ENCODE measurements at regions not wholly inside any gene's neighbourhood (a gene's known extent, or its start where the extent isn't known, plus 50 kb on each side); places are given as distances from the start of the nearest gene placed in this dataset.

DNA sequence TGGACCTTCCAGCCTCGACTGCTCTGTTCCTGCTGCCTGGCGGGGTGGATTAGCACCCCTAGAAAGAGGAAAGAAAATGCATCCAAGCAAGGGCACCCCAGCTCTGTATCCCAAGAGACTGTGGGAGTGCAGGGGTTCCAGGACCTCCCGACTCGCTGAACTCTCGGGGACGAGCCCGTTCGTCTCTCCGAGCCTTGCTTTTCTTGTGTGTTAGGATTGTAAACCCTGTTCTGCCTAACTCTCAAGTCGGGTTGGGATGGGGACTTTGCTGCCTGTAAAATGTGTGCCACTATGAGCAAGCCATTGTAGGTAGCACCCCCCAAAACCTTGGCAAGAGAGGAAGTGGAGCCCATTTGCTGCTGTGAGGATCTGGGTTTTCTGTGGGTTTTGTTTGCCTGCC is 73.2 kb upstream of the VRK1 start:
- TF ChIP-seq, protein P1, sequence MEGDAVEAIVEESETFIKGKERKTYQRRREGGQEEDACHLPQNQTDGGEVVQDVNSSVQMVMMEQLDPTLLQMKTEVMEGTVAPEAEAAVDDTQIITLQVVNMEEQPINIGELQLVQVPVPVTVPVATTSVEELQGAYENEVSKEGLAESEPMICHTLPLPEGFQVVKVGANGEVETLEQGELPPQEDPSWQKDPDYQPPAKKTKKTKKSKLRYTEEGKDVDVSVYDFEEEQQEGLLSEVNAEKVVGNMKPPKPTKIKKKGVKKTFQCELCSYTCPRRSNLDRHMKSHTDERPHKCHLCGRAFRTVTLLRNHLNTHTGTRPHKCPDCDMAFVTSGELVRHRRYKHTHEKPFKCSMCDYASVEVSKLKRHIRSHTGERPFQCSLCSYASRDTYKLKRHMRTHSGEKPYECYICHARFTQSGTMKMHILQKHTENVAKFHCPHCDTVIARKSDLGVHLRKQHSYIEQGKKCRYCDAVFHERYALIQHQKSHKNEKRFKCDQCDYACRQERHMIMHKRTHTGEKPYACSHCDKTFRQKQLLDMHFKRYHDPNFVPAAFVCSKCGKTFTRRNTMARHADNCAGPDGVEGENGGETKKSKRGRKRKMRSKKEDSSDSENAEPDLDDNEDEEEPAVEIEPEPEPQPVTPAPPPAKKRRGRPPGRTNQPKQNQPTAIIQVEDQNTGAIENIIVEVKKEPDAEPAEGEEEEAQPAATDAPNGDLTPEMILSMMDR (IDR thresholded peaks at IDR 0.05): no peak
- no peak for TF ChIP-seq POLR2A (IDR thresholded peaks at IDR 0.05)
- TF ChIP-seq EP300 (IDR thresholded peaks at IDR 0.05): no peak
